Activated CD4-positive, alpha-beta T cell treated with anti-CD3 and anti-CD28 coated beads, Interleukin-2, Interleukin-4, amounts not matched to agents 100 ng/mL and 50 ng/mL, durations not matched to agents 16 hours and 8 hours (primary cell): ENCODE measurements at regions not wholly inside any gene's neighbourhood (a gene's known extent, or its start where the extent isn't known, plus 50 kb on each side); places are given as distances from the start of the nearest gene placed in this dataset.

Source experiments
- DNase-seq: peaks from one replicate; pipeline ENCODE4 v3.0.0-alpha.2; 2020; ENCODE audit warnings: low spot score

GRCh38 chr21:19683492-19683891 is 1279.9 kb upstream of the TMPRSS15 start:
- no peak for DNase-seq

GRCh38 chr21:19684328-19684727 is 1280.7 kb upstream of the TMPRSS15 start:
- no peak for DNase-seq

GRCh38 chr21:19692231-19692630 is 1288.6 kb upstream of the TMPRSS15 start:
- no peak for DNase-seq

- no peak for DNase-seq
Observed at GRCh38 chr21:19695796-19696195, 1292.2 kb upstream of the TMPRSS15 start.

GRCh38 chr21:19700476-19700875 is 1296.9 kb upstream of the TMPRSS15 start:
- DNase-seq = no peak

GRCh38 chr21:19702726-19703125 is 1295.5 kb upstream of the NCAM2 start:
- no peak for DNase-seq

DNA sequence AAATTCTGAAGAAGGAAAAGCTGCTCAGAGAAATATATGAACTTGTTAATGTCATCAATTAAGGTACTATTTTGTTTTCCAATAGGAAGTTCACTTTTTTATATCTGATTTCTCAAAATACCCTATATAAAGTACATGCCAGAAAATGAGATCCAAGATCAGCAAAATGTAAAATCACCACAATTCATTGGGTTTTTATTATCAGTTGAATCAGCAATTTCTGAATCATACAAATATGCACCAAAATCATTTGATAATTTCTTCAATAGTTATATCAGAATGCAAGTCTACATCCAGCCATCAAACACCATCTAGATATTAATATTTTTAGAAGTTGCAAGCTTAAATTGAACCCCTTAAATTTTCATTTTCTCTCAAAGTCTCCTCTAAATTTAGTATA is 1293.4 kb upstream of the NCAM2 start:
- no peak for DNase-seq

DNA sequence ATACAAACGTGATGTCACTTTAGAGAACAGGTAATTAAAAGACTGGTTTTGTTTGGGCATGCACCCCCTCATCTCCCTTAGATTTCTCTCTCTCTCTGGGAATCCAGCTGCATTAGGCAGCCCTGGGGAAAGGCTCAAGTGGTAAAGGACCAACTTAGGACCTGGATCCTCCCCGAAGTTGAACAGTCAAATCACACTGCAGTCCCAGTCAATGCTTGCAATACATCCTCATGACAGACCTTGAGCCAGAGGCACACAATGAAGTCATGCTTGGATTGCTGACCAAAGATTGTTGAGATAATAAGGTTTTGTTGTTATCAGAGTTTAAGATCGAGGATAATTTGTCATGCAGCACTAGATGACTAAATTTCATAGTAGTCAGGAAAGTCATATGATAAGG is 1285.8 kb upstream of the NCAM2 start:
- no peak for DNase-seq

DNA sequence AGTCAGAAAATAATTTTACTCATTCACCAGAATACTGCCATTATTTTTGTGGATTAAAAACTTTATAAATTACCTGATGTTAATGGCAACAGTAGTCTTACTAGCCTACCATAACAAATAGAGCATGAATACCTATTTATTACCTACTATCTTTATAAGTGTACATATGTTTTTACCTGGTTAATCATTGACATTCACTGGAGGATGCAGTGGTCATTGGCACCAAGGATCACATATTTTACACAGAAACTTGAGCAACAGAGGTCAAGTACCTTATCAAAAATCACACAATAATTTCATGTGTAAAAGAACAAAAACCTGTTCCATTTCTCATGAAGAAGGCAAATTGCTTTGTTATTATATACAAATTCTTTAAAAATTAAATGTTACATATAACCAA is 1284.9 kb upstream of the NCAM2 start:
- no peak for DNase-seq

- no peak for DNase-seq
Observed at GRCh38 chr21:19724081-19724480, 1274.1 kb upstream of the NCAM2 start.

DNA sequence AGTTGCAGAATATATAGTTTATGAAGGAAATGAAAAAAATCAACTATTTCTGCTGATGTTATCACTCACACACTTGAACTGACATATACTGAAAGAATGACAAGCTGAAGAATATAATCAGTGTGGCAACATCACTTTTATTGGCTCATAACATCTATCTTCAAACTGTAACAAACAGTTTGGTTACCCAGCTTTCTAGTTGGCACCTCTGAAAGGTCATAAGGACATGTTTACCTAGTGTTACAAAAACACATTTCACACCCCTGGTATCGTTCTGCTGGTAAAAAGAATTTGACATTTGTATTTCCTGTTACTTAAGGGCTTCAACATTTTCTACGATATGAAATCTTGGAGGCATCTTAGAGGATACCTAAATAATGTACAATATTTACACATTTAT is 1267.0 kb upstream of the NCAM2 start:
- DNase-seq = no peak

DNA sequence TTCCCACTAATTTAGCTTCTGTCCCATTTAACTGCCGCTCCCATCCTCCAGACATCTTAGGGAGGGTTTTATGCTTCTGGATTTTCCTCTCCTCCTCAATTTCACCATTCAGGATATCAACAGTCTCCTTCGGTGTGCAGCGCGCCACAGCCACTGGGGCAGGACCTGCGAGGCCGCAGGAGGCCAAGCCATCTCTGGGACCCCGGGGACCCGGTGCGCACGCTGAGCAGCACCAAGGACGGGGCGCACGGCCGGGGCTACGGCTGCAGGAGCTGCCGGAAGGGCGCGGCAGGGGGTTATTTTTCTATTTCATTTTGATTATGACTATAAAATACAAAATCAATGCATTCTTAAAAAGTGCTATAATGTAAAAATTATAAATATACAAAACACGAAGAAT is 1238.4 kb upstream of the NCAM2 start:
- no peak for DNase-seq

GRCh38 chr21:19767546-19767945 is 1230.7 kb upstream of the NCAM2 start:
- no peak for DNase-seq

DNA sequence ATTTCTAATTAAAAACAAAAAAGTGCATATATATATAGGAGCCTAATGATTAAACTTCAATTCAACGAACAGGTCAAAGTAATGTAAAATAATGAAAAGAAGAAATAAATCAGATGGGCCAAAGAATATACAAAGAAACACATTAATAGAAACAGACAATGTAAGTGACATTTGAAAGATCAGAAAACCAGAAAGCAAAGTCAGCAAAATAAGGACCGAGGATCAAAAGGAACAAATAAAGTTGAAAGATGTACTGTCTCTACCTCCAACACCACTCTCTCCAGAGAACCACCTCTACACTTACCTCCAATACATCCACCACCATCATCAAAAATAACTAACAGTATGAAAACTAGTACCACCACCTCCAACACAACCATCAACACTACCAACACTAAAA is 1226.3 kb upstream of the NCAM2 start:
- no peak for DNase-seq

GRCh38 chr21:19776076-19776475 is 1222.1 kb upstream of the NCAM2 start:
- no peak for DNase-seq

DNA sequence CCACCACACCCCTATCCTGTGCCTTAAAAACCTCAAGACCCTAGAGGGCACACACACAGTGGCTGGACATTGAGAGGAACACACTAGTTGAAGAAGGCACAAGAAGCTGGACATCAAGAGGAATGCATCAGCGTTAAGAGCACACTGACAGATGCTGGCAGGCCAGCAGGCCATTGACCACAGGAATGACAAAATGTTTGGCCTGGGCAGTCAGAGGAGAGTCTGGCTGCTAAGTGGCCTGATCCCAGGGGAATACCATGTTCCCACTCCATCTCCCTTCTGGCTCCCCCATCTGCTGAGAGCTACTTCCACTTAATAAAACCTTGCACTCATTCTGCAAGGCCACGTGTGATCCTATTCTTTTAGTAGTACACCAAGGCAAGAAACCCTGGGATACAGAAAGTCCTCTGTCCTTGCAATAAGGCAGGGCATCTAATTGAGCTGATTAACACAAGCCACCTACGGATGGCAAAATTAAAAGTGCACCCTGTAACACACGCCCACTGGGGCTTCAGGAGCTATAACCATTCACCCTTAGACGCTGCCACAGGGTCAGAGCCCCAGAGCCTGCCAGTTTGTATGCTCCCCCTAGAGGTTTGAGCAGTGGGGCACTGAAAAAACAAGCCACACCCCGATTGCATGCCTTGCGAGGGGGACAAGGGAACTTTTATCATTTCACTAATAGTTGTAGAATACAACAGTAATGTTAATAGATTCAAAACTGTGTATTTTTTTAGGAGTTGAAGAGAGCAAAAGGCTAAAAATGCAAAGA is 1216.1 kb upstream of the NCAM2 start:
- DNase-seq = no peak

- DNase-seq = no peak
Observed at GRCh38 chr21:19785941-19786340, 1212.3 kb upstream of the NCAM2 start.

GRCh38 chr21:19792004-19792403 is 1206.2 kb upstream of the NCAM2 start:
- no peak for DNase-seq

- no peak for DNase-seq
Observed at GRCh38 chr21:19807201-19807600, 1191.0 kb upstream of the NCAM2 start.

DNA sequence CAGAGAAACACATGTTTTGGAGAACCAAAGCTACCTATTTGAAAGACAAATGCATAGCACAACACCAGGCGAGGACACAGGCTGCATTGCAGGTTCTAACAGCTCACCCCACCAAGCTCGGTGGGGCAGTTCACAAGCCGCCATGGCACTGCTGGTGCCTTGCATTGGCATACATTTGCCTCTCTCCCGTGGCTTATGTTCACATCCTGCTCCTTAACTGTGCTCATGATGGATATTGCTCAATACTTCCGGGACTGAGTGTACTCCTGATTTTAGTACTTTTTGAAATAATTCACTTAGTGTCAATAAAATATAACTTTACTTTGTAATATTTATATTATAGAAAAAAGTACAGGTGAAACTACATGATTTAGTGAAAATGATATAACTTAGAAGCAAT is 1187.4 kb upstream of the NCAM2 start:
- DNase-seq = no peak

GRCh38 chr21:19830446-19830845 is 1167.8 kb upstream of the NCAM2 start:
- no peak for DNase-seq

DNA sequence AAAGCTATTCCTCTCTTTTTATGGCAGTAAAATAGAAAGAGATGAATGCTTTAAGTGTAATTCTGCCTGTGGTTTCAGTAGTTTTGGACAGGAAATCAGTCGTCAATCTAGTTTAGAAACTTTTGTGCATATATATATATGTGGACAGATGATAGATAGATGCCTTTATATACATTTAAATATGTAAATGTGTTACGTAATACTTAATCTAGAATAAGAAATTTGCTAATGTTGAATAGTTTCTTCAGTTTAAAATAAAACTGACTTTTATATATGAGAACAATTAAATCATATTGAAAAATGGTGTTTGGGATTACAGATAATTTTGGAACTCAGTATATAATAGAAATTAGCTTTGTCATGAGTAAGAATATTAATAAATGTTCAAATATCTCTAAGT is 1165.7 kb upstream of the NCAM2 start:
- no peak for DNase-seq

GRCh38 chr21:19833082-19833481 is 1165.1 kb upstream of the NCAM2 start:
- no peak for DNase-seq

GRCh38 chr21:19842601-19843000 is 1155.6 kb upstream of the NCAM2 start:
- DNase-seq = no peak
